Lung microvascular endothelial cell (primary cell): ENCODE measurements at regions not wholly inside any gene's neighbourhood (a gene's known extent, or its start where the extent isn't known, plus 50 kb on each side); places are given as distances from the start of the nearest gene placed in this dataset.
"Not testable (repeated sequence)": the region's sequence is repeated elsewhere in the genome, so short reads cannot be mapped to it uniquely, and the experiment has no call there.

Experiments used
- DNase-seq, 2 donors: peaks; one replicate each; pipeline versions ENCODE4 v3.0.0 to v3.0.0-alpha.2; 2010; ENCODE audit warnings: low read depth in 2 of 2

DNA sequence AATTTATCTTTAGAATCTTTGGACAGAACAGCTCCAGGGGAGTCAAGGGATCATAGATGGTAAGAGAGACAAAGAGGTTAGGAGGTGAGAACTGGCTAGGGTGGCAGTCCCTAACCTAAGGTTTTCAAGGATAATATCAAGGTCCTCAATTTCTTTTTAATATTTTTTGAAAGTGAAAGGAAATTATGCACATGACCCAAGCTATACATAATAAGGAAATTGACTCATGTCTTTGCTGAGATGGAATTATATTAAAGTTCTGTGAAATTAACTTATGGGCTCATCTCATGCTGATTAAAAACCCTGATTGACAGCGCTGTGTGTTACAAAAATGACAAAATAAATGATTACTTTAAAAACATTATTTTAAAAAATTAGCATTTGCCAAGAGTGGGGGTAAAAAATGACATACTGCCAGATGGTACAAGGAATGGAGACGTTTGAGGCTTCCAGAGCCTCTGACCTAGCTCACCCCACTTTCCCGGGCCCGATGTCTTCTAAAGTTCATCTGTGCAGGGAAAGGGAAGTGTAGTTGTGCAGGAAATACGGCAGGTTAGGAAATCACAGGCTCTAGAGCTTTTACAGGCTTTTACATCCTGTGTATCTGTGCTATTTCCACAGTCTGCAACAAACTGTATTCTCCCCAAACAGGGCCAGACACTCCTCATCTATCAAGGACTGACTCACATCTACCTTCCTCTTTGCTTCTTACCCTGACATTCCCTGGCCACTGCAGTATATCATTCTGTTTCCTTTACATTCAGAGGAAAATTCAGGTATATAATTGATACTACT, 185.6 kb upstream of the PRSS58 start:
- DNase-seq = peak; percentile 20 to 64

DNA sequence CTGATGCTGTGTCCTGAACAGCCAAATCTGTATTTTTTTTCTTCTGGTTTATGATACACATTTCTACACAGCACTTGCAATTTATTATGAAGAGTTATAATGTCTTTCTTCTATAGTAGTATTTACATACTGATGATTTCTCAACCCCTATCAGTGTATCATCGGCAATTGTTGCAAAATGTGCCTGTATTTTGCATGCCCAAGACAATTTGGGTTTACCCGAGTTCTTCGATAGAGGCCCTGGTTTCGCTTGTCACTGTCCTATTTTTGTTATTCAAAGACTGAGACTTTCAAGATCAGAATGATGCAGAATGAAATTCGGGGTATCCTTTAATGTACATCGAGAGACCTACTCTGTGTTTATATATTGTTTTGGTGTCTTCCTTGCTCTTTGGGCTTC, 184.5 kb upstream of the PRSS58 start:
- DNase-seq = no peak

DNA sequence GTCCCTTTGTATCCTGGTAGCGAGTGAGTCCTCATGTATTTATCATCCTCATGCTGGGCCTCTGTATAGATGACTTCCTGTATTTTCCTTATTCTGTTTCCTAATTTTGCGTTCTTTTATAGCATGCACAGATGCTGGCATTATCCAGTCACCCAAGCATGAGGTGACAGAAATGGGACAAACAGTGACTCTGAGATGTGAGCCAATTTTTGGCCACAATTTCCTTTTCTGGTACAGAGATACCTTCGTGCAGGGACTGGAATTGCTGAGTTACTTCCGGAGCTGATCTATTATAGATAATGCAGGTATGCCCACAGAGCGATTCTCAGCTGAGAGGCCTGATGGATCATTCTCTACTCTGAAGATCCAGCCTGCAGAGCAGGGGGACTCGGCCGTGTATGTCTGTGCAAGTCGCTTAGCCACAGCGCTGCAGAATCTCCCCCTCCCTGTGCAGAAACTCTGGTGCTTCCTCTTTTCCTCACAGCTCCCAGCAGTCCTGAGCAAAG, 183.1 kb upstream of the PRSS58 start:
- DNase-seq = no peak

DNA sequence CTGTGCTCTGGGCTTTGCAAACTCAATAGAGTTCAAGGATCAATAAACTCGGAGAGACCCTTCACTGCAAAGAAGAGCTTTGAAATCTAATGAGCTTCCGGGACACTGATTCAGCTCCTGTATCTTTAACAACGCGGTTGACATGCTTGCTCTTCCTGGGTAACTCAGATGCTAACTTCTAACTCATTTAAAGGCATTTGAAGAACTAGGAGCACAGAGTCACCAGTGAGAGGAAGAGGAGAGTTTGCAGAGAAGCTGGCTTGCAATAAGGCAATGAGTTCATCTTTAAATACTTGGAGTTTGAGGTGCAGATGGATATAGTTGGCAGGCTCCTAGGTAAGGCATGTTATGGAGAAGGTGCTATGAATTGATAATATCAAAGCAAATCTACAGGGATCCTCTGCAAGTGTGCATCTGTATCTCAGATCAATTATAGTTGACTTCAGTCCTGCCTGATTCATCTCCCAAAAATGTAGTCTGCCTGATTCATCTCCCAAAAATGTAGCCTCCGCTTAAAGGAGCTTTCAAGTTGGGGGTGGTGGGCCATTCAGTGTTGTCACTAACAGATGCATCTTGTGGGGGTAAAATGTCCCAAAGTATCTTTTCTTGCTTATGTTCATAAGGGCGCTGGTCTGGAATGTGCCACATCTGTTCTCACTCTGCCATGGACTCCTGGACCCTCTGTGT, 182.5 kb upstream of the PRSS58 start:
- peak in 1 of 2 donors; percentile 61 for DNase-seq

DNA sequence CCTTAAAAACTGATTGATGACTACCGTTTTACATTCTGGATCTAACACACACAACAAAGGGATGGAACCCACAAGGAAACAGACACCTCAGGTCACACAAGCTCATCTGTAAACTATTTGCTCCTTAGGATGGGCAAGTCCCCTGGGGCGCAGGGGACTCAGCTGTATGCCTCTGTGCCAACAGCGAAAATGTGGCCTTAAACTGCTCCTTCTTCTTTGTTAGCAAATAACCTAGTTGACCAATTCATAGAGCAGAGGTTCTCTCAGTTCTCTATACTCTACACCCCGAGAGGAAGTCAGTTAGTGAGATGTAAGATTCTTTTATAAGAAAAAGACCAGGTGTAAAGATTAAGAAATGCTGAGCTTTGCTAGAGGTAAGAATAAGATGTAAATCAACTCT, 181.9 kb upstream of the PRSS58 start:
- no peak for DNase-seq

DNA sequence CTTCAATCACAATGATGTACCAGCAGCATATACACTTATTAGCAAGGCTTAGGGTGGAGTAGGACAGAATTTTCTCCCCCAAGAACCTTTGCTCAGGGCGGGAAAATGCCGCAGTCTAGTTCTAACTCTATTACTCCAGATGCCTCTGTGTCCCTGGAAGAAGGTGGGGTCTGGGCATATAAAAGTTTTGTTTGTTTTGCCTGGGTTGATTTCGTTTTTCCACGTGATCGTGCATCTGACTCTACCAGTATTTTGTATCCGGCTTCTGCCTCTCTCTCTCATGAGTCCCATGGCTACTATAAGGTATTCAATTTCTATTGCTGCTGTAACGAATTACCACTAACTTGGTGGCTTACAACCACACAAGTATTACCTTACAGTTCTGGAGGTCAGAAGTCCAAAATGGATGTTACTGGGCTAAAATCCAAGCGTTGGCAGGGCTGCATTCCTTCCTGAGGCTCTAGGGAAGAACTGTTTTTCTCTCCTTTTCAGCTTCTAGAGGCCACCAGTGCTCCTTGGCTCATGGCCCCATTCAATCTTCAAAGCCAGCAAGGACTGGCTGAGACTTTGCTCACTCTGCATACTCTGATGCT, 181.2 kb upstream of the PRSS58 start:
- DNase-seq = no peak

DNA sequence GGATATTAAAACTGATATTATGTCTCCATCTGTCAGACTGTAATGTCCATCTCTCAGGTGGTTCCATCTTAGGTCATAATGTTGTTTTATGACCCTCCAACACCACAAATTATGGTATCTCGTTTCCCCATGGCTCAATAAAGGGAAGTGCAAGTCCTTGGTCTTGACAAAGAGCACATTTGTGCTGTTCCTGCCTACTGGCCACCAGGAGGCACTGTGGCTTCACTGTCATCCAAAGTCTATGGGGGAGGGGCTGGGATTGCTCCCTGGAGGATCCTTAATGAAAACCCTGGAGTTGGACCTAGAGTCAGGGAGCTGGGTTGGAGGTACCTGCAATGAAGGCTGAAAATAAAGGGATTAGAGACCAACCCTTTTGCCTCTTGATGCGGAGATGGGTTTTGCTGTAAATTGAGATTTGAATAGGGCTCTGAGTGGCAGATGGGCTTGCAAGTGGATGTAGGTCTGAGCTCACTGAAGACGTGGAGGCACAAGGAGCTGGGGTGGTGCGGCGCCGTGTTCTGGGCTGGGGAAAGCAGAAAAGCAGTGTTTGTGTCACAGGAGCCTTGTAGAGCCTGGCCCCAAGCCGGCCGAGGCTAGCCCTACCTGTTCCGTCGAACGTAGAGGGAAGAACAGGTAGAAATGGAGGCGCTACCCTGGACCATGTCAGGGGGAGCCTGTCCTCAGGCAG, 180.5 kb upstream of the PRSS58 start:
- peak; percentile 59 to 76 for DNase-seq

DNA sequence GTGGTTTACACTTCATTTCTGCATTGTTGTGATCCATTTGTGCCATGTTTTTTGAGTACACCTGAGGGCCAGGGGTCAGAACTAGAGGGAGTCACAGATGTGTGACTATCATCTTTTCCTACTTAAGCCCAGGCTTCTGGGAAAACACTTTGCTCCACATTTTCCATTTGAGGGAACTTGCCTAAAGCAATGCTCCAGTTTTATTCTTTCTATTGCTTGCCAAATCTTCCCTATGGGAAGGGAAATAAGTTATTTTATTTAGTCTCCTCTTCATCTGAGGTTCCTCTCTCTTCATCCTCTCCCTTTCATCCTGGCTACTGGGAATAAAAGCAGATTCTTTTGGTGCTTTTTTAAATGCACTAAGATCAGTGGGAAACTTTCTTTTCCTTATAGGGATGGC, 179.9 kb upstream of the PRSS58 start:
- no peak for DNase-seq

DNA sequence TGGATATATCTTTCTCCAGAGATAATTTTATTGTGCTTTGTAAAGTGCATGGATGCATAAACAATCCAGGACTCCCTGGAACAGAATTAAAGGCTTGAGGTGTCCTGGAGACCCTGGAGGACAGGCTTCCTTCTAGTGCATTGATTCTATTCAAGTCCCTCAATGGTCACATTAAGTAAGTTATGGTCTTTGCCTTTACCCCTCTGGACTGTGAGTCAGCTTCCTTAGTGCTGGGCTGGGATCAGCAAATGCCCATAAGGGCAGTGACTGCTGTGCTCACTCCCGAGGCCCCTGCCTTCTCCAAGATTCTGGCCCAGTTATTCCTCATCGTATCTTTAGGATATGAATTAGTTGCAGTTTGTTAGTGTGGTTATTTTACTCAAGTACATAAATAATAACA, 178.7 kb upstream of the PRSS58 start:
- peak in 1 of 2 donors; percentile 64 for DNase-seq

DNA sequence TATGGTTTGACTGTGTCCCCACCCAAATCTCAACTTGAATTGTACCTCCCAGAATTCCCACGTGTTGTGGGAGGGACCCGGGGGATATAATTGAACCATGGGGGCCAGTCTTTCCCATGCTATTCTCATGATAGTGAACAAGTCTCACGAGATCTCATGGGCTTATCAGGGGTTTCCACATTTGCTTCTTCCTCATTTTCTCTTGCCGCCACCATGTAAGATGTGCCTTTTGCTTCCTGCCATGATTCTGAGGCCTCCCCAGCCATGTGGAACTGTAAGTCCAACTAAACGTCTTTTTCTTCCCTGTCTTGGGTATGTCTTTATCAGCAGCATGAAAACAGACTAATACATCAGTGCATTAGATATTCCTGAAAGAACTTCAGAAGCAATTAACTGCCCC, 177.7 kb upstream of the PRSS58 start:
- not testable (repeated sequence) for DNase-seq

DNA sequence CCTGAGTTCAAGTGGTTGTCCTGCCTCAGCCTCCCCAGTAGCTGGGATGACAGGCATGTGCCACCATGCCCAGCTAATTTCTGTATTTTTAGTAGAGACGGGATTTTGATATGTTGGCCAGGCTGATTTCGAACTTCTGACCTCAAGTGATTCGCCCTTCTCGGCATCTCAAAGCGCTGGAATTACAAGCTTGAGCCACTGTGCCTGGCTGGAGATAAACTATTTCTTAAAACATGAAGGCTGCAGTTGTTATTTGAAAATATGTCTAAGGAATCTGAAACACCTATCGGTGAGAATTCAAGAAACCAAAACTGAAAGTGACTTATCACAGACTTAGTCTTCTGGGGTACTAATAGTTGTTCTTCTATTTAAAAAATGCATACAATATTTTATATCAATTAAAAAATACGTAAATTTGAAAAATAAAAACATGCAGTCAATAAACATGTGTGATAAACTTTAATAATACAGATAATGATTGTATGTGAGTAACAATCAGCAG, 176.9 kb upstream of the PRSS58 start:
- no peak for DNase-seq

DNA sequence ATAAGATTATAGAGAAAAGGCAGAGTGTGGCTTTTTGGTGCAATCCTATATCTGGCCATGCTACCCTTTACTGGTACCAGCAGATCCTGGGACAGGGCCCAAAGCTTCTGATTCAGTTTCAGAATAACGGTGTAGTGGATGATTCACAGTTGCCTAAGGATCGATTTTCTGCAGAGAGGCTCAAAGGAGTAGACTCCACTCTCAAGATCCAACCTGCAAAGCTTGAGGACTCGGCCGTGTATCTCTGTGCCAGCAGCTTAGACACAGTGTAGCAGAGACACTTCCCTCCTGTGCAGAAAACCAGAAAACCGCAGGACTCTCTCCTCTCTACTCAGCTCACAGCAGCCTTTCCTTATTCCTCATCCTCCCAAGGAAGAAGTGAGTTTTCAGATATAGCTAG, 176.3 kb upstream of the PRSS58 start:
- not testable (repeated sequence) for DNase-seq

DNA sequence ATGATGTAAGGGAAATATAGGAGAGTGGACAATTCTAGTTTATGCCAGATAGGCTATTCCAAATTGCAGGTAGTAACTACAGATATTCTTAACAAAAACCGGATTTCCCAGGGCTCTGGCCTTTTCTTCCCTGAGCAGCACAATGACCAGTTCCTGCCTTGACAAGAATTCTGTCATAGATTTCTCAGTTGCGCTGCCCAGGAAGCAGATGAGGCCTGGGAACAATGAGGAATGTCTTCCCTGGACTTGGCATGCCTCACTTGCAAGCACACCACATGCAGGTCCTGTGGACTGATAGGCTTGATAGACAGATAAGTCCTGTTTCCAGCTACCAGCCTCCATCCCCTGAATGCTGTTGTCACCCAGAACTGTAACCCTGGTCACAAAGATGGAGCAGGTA, 174.5 kb upstream of the PRSS58 start:
- peak in 1 of 2 donors; percentile 54 for DNase-seq

DNA sequence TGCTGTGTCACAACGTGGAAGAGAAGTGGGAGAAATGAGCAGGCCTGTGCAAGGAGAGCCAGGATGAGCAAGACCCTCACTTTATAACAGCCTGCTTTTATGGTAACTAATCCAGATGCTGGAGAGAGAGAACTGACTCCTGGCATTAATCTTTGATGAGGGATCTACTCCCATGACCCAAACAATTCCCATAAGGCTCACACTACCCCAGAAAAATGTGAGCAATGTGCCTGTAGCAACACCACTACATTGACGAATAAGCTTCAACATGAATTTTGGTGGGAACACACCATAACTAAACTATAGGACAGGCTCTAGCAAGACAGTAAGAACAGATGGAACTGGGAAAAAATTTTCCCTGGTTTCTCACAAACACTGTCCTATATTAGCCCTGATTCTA, 173.6 kb upstream of the PRSS58 start:
- DNase-seq = no peak

DNA sequence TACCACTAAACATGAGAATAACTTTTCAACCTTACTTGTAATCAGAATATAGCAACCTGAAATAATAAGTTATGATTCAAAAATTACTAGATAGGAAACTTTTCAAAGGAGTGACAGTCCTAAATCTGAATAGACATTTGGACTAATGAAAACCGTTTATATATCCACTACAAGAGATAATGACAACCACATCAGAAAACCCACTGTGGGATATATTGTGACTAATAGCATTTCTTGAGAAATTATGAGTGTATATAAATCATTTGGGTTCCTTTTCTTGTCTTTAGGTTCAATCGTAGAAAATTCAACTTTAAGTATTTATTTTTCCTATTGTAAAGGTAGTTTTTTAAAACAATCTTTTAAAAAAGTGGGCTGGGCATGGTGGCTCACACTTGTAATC, 170.2 kb upstream of the PRSS58 start:
- DNase-seq = no peak

DNA sequence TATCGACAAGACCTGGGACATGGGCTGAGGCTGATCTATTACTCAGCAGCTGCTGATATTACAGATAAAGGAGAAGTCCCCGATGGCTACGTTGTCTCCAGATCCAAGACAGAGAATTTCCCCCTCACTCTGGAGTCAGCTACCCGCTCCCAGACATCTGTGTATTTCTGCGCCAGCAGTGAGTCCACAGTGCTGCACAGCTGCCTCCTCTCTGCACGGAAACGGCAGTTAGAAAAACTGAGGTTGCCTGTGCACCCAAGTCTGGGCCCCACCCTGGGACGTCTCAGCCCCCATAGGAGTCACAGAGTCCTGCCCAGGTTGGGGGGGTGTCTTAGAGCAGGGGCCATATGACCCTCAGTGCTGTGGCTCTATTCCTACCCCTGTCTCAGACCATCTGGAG, 167.4 kb upstream of the PRSS58 start:
- DNase-seq = no peak

DNA sequence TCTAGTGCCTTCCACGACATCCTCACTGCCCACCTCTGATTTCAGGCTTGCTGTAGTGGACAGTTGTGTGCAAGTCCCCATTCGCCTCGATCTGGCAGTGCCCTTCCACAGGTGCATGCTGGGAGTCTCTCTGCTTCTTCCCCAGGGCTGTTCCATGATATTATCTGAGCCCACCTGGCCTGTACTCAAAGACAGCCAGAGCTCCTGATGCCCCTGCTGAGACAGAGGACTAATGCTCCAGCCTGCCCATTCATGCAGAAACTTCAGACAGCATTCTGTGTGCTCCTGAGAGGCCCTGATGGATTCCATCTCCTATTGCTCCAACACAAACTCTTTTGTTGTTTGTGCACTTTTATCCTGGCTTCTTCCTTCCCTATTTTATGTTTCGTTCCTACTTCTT, 164.8 kb upstream of the PRSS58 start:
- DNase-seq = no peak

DNA sequence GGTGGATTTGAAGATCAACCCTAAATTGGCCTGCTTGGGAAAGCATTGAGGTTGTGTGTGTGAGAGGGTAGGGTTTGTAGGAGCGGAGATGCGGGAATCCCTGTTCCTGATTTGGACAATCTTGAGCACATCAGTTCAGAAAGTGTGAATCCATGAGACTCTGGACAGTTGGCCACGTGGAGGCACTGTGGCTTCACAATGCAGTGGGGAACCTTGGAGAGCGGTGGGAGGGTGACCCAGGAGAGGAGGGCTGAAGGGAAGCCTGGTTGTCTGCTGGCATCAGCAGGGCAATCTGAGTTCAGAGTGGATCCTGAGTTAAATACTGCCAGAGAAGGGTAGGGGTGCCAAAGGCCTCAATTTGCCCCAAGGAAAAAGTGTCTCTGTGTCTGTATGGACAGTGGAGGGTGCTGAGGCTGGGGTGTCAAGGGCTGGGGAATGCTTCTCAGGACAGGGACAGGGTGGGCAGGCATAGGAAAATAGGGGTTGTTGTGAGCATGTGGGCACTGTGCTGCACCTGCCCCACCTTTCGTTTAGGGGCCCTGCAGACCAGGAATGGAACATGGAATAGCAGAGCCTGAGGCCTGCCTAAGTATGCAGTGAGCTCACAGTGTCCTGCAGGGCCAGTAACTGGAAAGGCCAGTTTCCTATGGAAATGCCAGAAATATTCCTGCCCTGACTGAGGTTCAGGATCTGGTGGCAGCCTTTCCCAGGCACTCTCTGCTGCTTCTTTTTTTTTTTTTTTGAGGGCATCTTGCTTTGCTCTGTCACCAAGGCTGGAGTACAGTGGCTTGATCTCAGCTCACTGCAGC, 162.9 kb upstream of the PRSS58 start:
- peak; percentile 15 to 50 for DNase-seq

DNA sequence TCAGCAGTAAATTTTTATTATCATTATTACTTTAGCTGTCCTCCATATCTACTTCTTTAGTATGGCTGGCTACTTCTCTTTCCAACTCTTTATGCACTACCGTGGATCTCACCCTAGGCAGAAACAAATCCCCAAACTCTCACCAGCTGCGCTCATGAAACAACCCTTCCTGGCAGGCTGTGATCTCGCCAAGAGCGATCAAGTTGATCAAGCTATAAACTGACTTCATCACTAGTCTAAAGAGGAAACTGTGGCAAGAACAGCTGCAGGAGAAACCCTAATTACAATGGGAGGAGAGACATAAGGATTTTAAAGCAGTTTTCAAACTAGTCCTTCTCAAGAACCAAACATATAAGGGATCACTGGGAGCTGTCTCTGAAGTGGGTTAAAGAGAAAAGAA, 160.5 kb upstream of the PRSS58 start:
- no peak for DNase-seq

DNA sequence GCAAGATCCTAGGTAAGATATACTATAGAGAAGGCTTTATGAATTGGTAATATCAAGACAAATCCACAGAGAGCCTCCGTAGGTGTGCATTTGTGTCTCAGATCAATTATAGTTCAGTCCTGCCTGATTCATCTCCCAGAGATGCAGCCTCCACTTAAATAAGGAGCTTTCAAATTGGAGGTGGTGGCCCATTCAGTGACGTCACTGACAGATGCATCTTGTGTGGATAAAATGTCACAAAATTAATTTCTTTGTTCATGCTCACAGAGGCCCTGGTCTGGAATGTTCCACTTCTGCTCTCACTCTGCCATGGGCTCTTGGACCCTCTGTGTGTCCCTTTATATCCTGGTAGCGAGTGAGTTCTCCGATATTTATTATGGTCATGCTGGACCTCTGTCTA, 157.1 kb upstream of the PRSS58 start:
- no peak for DNase-seq

DNA sequence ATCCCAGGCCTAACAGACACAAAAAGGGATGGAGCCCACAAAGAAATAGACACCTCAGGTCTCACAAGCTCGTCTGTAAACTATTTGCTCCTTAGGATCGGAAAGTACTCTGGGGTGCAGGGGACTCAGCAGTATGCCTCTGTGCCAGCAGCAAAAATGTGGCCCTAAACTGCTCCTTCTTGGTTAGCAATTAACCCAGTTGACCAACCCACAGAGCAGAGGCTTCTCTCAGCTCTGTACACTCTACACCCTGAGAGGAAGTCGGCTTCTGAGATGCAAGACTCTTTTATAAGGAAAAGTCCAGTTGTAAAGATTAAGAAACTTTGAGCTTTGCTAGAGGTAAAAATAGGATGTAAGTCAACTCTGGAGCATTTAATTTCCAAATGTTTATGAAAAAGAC, 156.3 kb upstream of the PRSS58 start:
- no peak for DNase-seq
